ENCODE measurements at regions not wholly inside any gene's neighbourhood (a gene's known extent, or its start where the extent isn't known, plus 50 kb on each side); places are given as distances from the start of the nearest gene placed in this dataset.

DNA sequence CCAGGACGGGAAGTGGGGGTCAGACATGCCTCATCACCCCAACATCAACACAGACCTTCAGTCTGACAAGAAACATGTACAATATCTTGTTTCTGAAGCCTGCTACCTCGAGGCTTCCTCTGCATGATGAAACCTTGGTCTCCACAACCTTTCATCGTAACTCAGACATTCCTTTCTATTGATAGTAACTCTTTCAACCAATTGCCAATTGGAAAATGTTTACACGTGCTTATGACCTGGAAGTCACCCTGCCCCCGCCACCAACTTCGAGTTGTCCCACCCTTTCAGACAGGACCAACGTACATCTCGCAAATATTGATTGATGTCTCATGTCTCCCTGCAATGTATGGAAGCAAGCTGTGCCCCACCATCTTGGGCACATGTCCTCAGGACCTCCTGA lies 159.5 kb downstream of the ETS2 start:
- Histone ChIP-seq H3K4me3 (no peak overlapping the region), H3K4me1 (no peaks in the 10 kb centered on the region), H3K27me3 (no peaks in the 10 kb centered on the region), H3K36me3 (no peaks in the 10 kb centered on the region), H3K27ac (no peak overlapping the region), H3K9me3 (no peaks in the 10 kb centered on the region)
- no peak for TF ChIP-seq POLR2AphosphoS5 (IDR thresholded peaks at IDR 0.05)
- no peak for TF ChIP-seq EP300 (IDR thresholded peaks at IDR 0.05)
- TF ChIP-seq POLR2A (IDR thresholded peaks at IDR 0.05) = no peak
- TF ChIP-seq, protein P1, sequence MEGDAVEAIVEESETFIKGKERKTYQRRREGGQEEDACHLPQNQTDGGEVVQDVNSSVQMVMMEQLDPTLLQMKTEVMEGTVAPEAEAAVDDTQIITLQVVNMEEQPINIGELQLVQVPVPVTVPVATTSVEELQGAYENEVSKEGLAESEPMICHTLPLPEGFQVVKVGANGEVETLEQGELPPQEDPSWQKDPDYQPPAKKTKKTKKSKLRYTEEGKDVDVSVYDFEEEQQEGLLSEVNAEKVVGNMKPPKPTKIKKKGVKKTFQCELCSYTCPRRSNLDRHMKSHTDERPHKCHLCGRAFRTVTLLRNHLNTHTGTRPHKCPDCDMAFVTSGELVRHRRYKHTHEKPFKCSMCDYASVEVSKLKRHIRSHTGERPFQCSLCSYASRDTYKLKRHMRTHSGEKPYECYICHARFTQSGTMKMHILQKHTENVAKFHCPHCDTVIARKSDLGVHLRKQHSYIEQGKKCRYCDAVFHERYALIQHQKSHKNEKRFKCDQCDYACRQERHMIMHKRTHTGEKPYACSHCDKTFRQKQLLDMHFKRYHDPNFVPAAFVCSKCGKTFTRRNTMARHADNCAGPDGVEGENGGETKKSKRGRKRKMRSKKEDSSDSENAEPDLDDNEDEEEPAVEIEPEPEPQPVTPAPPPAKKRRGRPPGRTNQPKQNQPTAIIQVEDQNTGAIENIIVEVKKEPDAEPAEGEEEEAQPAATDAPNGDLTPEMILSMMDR (IDR thresholded peaks at IDR 0.05) = no peak
- 83 to 84% methylated on average over 8 of the region's 8 CpGs for WGBS, 2 donors
- no peak for DNase-seq
- intact Hi-C loops (cut with DNase I) = no loop called here

DNA sequence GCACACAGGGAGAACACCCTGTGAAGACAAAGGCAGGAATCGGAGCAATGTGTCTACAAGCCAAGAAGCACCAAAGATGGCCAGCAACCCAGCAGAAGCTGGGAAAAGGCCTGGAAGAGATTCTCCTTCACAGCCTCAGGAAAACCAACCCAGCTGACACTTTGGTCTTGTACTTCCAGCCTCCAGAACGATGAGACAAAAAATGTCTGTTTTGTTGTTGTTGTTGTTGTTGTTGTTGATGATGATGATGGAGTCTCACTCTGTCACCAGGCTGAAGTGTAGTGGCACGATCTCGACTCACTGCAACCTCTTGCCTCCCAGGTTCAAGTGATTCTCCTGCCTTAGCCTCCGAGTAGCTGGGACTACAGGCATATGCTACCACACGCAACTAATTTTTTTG lies 157.3 kb downstream of the ETS2 start:
- WGBS, 2 donors = 82 to 88% methylated on average over 6 of the region's 6 CpGs
- intact Hi-C loops (cut with DNase I) = no loop called here
- Histone ChIP-seq H3K27ac (no peak overlapping the region), H3K27me3 (no peaks in the 10 kb centered on the region), H3K4me1 (peaks cover 0 to 21% (median 18%) of the 10 kb centered on the region in 4 donors), H3K36me3 (no peaks in the 10 kb centered on the region), H3K9me3 (no peaks in the 10 kb centered on the region), H3K4me3 (no peak overlapping the region)
- no peak for DNase-seq
- TF ChIP-seq EP300 (IDR thresholded peaks at IDR 0.05) (no peak), POLR2A (IDR thresholded peaks at IDR 0.05) (no peak), POLR2AphosphoS5 (IDR thresholded peaks at IDR 0.05) (no peak)
- TF ChIP-seq, protein P1 (IDR thresholded peaks at IDR 0.05) = no peak

DNA sequence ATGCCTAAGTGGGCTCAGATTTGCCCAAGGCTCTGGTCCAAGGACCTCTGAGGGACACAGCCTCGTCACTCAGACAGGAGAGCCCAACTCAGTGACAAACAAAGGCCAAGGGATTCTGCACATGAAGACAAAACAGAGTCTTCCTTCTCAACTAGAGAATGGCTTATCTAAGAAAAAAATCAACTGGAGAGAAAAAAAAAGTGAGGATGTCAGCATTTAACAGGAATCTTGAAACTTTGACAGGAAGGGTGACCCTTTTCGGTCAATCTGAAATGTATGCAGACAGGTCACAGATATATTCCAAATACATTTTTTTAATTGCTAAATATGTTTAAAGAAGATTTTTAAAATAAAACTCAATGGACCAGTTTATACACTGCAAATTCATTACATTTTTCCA lies 154.5 kb downstream of the ETS2 start:
- H3K4me1 ChIP-seq = peaks cover 0 to 25% (median 20%) of the 10 kb centered on the region in 4 donors
- intact Hi-C loops (cut with DNase I) = no loop called here
- TF ChIP-seq POLR2A (IDR thresholded peaks at IDR 0.05) = no peak
- no peak for TF ChIP-seq POLR2AphosphoS5 (IDR thresholded peaks at IDR 0.05)
- no peak for TF ChIP-seq EP300 (IDR thresholded peaks at IDR 0.05)
- TF ChIP-seq, protein P1 (IDR thresholded peaks at IDR 0.05) = no peak
- no peak for DNase-seq
- WGBS, 2 donors = 91 to 93% methylated on average over 2 of the region's 2 CpGs
- no peaks in the 10 kb centered on the region for H3K9me3 ChIP-seq
- no peaks in the 10 kb centered on the region for H3K36me3 ChIP-seq
- peak overlapping the region in 1 of 4 donors; percentile 73 for H3K27ac ChIP-seq
- no peaks in the 10 kb centered on the region for H3K27me3 ChIP-seq
- no peak overlapping the region for H3K4me3 ChIP-seq

DNA sequence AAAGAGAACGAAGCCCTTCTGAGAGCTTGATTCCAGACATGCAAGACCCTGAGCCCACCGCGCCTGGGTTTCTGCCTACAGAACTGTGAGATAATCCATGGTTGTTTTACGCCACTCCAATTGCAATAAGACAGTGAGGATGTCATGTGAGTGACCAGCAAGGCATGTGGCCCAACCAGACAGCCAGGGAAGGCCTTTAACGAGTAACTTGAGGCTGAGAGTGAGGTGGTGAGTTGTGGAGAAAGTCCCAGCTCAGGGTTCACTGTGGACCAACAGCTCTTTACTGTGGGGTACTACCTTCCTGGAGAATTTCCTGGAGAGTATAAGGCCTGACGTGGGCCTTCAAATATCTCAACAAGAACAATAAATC lies 153.9 kb downstream of the ETS2 start:
- intact Hi-C loops (cut with DNase I) = no loop called here
- Histone ChIP-seq H3K4me3 (no peak overlapping the region), H3K9me3 (no peaks in the 10 kb centered on the region), H3K36me3 (no peaks in the 10 kb centered on the region), H3K4me1 (peaks cover 0 to 25% (median 20%) of the 10 kb centered on the region in 4 donors), H3K27me3 (no peaks in the 10 kb centered on the region), H3K27ac (peak overlapping the region; percentile 19 to 73 (median 58))
- WGBS, 2 donors = 55 to 79% methylated on average over 6 of the region's 6 CpGs
- DNase-seq = no peak
- TF ChIP-seq POLR2A (IDR thresholded peaks at IDR 0.05) (no peak), POLR2AphosphoS5 (IDR thresholded peaks at IDR 0.05) (no peak), EP300 (IDR thresholded peaks at IDR 0.05) (no peak)
- TF ChIP-seq, protein P1 (IDR thresholded peaks at IDR 0.05) = no peak

Measured in sigmoid colon (tissue), 6 donors.